ENCODE measurements at regions not wholly inside any gene's neighbourhood (a gene's known extent, or its start where the extent isn't known, plus 50 kb on each side); places are given as distances from the start of the nearest gene placed in this dataset.

- Histone ChIP-seq H3K9me1 (replicated peaks; ENCODE audit: control insufficient read depth, extremely low read depth, insufficient read depth, low read length) (no peaks in the 10 kb centered on the region), H3K27me3 (ENCODE audit: control insufficient read depth in 2 of 2, insufficient read depth in 2 of 2, low read length in 2 of 2) (no peaks in the 10 kb centered on the region), H2AFZ (ENCODE audit: low read depth, low read length) (no peak overlapping the region), H3K27ac (ENCODE audit: insufficient read depth, low read depth, low read length) (no peak overlapping the region), H3K4me1 (ENCODE audit: control insufficient read depth, extremely low read depth, insufficient read depth, low read length) (no peaks in the 10 kb centered on the region), H3K9me3 (replicated peaks; ENCODE audit: control insufficient read depth, insufficient read depth, low read length) (no peaks in the 10 kb centered on the region), H3K79me2 (ENCODE audit: control insufficient read depth, insufficient read depth, low read length) (no peaks in the 10 kb centered on the region), H3K4me3 (replicated peaks in 1 of 3; ENCODE audit: insufficient read depth in 1 of 3, low read depth in 1 of 3, low read length in 3 of 3) (no peak overlapping the region), H3K4me2 (ENCODE audit: insufficient read depth, low read length) (no peak overlapping the region), H3K9ac (replicated peaks; ENCODE audit: extremely low read depth, insufficient read depth, low read length) (no peak overlapping the region), H4K20me1 (replicated peaks; ENCODE audit: control insufficient read depth, extremely low read depth, insufficient read depth, low read length) (no peaks in the 10 kb centered on the region), H3K36me3 (ENCODE audit: control insufficient read depth in 2 of 2, extremely low read depth in 1 of 2, insufficient read depth in 2 of 2, low read length in 2 of 2) (no peaks in the 10 kb centered on the region)
- ChIA-PET POLR2A (no interaction called here), CTCF (no interaction called here)
- dilution Hi-C loops (cut with MboI; ENCODE audit: extremely low pct_ligation_motif_present, low sequenced_read_pairs) (no loop called here), intact Hi-C loops (cut with micrococcal nuclease) (no loop called here)
- DNase-seq (ENCODE audit: low read depth, low spot score) (no peak), FAIRE-seq (no peak)
- no peak for TF ChIP-seq MAX (IDR thresholded peaks at IDR 0.05; ENCODE audit: insufficient read depth, insufficient read length)
- no peak for TF ChIP-seq EZH2 (IDR thresholded peaks at IDR 0.05; ENCODE audit: borderline replicate concordance, low read depth, low read length, severe bottlenecking)
- TF ChIP-seq POLR2AphosphoS5 (IDR thresholded peaks at IDR 0.05; ENCODE audit: insufficient read depth, low read depth, low read length) = no peak
- no peak for TF ChIP-seq GATA2 (IDR thresholded peaks at IDR 0.05; ENCODE audit: insufficient read depth, insufficient read length, low read depth, low read length)
- no peak for TF ChIP-seq MYC (IDR thresholded peaks at IDR 0.05; ENCODE audit: low read depth, low read length)
- no peak for TF ChIP-seq JUN (IDR thresholded peaks at IDR 0.05; ENCODE audit: borderline replicate concordance, insufficient read depth, insufficient read length, low read depth)
- no peak for TF ChIP-seq POLR2A (IDR thresholded peaks at IDR 0.05; ENCODE audit: low read depth, low read length)
- TF ChIP-seq, protein P1, sequence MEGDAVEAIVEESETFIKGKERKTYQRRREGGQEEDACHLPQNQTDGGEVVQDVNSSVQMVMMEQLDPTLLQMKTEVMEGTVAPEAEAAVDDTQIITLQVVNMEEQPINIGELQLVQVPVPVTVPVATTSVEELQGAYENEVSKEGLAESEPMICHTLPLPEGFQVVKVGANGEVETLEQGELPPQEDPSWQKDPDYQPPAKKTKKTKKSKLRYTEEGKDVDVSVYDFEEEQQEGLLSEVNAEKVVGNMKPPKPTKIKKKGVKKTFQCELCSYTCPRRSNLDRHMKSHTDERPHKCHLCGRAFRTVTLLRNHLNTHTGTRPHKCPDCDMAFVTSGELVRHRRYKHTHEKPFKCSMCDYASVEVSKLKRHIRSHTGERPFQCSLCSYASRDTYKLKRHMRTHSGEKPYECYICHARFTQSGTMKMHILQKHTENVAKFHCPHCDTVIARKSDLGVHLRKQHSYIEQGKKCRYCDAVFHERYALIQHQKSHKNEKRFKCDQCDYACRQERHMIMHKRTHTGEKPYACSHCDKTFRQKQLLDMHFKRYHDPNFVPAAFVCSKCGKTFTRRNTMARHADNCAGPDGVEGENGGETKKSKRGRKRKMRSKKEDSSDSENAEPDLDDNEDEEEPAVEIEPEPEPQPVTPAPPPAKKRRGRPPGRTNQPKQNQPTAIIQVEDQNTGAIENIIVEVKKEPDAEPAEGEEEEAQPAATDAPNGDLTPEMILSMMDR (IDR thresholded peaks at IDR 0.05; ENCODE audit: extremely low read depth in 1 of 2, insufficient read depth in 1 of 2, low read depth in 1 of 2, low read length in 2 of 2) = no peak
- TF ChIP-seq FOS (IDR thresholded peaks at IDR 0.05; ENCODE audit: borderline replicate concordance, insufficient read depth, low read length) = no peak
- BruUV-seq (replicated peaks) = no TSS peak
Measured at GRCh38 chr10:117778241-117778640, 235.7 kb downstream of the EMX2 start.

Data from endothelial cell of umbilical vein (primary cell).